ENCODE measurements at regions not wholly inside any gene's neighbourhood (a gene's known extent, or its start where the extent isn't known, plus 50 kb on each side); places are given as distances from the start of the nearest gene placed in this dataset.

DNA sequence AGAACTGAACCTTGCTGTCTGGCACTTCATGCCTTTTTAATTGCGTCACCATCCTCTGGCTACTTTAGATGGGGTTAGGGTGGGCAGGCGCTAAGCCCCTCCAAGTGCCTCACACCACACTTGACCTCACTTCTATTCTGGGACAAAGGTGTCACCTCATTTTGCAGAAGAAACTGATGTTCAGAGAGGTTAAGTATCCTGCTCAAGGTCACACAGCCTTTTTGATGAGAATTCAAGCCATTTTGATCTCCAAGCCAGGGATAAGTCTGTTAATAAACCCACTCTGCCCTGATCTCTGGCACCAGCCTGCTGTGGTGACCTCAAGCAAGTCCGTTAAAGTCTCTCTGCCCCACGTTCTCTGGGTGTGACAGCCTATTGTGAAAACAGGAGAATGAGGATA, 58.8 kb upstream of the PRR23C start:
- TF ChIP-seq, protein P1, sequence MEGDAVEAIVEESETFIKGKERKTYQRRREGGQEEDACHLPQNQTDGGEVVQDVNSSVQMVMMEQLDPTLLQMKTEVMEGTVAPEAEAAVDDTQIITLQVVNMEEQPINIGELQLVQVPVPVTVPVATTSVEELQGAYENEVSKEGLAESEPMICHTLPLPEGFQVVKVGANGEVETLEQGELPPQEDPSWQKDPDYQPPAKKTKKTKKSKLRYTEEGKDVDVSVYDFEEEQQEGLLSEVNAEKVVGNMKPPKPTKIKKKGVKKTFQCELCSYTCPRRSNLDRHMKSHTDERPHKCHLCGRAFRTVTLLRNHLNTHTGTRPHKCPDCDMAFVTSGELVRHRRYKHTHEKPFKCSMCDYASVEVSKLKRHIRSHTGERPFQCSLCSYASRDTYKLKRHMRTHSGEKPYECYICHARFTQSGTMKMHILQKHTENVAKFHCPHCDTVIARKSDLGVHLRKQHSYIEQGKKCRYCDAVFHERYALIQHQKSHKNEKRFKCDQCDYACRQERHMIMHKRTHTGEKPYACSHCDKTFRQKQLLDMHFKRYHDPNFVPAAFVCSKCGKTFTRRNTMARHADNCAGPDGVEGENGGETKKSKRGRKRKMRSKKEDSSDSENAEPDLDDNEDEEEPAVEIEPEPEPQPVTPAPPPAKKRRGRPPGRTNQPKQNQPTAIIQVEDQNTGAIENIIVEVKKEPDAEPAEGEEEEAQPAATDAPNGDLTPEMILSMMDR (IDR thresholded peaks at IDR 0.05): no peak
- TF ChIP-seq POLR2A (IDR thresholded peaks at IDR 0.05): no peak
